ENCODE measurements at regions not wholly inside any gene's neighbourhood (a gene's known extent, or its start where the extent isn't known, plus 50 kb on each side); places are given as distances from the start of the nearest gene placed in this dataset.
"Not testable (repeated sequence)": the region's sequence is repeated elsewhere in the genome, so short reads cannot be mapped to it uniquely, and the experiment has no call there.

GRCh38 chr5:71802673-71803072, 83.6 kb downstream of the CARTPT start:
- no peak overlapping the region for H3K9ac ChIP-seq (ENCODE audit: low read length)
- no peaks in the 10 kb centered on the region for H3K36me3 ChIP-seq (ENCODE audit: control insufficient read depth, insufficient read depth, low read length)
- H3K4me1 ChIP-seq (ENCODE audit: control insufficient read depth, insufficient read depth, low read length): no peaks in the 10 kb centered on the region
- H3K27ac ChIP-seq (ENCODE audit: low read depth, low read length): no peak overlapping the region
- H3K4me3 ChIP-seq (ENCODE audit: low read length): no peak overlapping the region
- H3K27me3 ChIP-seq (ENCODE audit: control insufficient read depth, insufficient read depth, low read length): no peaks in the 10 kb centered on the region

GRCh38 chr5:71806711-71807110, 87.6 kb downstream of the CARTPT start:
- no peak overlapping the region for H3K9ac ChIP-seq (ENCODE audit: low read length)
- no peaks in the 10 kb centered on the region for H3K36me3 ChIP-seq (ENCODE audit: control insufficient read depth, insufficient read depth, low read length)
- no peak overlapping the region for H3K27ac ChIP-seq (ENCODE audit: low read depth, low read length)
- no peak overlapping the region for H3K4me3 ChIP-seq (ENCODE audit: low read length)
- H3K27me3 ChIP-seq (ENCODE audit: control insufficient read depth, insufficient read depth, low read length): no peaks in the 10 kb centered on the region
- no peaks in the 10 kb centered on the region for H3K4me1 ChIP-seq (ENCODE audit: control insufficient read depth, insufficient read depth, low read length)

GRCh38 chr5:71807909-71808308, 88.8 kb downstream of the CARTPT start:
- no peak overlapping the region for H3K27ac ChIP-seq (ENCODE audit: low read depth, low read length)
- no peak overlapping the region for H3K4me3 ChIP-seq (ENCODE audit: low read length)
- no peak overlapping the region for H3K9ac ChIP-seq (ENCODE audit: low read length)
- H3K27me3 ChIP-seq (ENCODE audit: control insufficient read depth, insufficient read depth, low read length): no peaks in the 10 kb centered on the region
- H3K36me3 ChIP-seq (ENCODE audit: control insufficient read depth, insufficient read depth, low read length): no peaks in the 10 kb centered on the region
- no peaks in the 10 kb centered on the region for H3K4me1 ChIP-seq (ENCODE audit: control insufficient read depth, insufficient read depth, low read length)

GRCh38 chr5:71809446-71809845, 90.4 kb downstream of the CARTPT start:
- no peaks in the 10 kb centered on the region for H3K36me3 ChIP-seq (ENCODE audit: control insufficient read depth, insufficient read depth, low read length)
- no peak overlapping the region for H3K27ac ChIP-seq (ENCODE audit: low read depth, low read length)
- no peaks in the 10 kb centered on the region for H3K4me1 ChIP-seq (ENCODE audit: control insufficient read depth, insufficient read depth, low read length)
- no peaks in the 10 kb centered on the region for H3K27me3 ChIP-seq (ENCODE audit: control insufficient read depth, insufficient read depth, low read length)
- H3K9ac ChIP-seq (ENCODE audit: low read length): no peak overlapping the region
- H3K4me3 ChIP-seq (ENCODE audit: low read length): no peak overlapping the region

- Histone ChIP-seq H3K27me3 (ENCODE audit: control insufficient read depth, insufficient read depth, low read length) (no peaks in the 10 kb centered on the region), H3K9ac (ENCODE audit: low read length) (no peak overlapping the region), H3K4me3 (ENCODE audit: low read length) (no peak overlapping the region), H3K4me1 (ENCODE audit: control insufficient read depth, insufficient read depth, low read length) (no peaks in the 10 kb centered on the region), H3K27ac (ENCODE audit: low read depth, low read length) (no peak overlapping the region), H3K36me3 (ENCODE audit: control insufficient read depth, insufficient read depth, low read length) (no peaks in the 10 kb centered on the region)
These were observed 90.9 kb downstream of the CARTPT start for GRCh38 chr5:71810023-71810422.

- H3K27ac ChIP-seq (ENCODE audit: low read depth, low read length): no peak overlapping the region
- no peak overlapping the region for H3K4me3 ChIP-seq (ENCODE audit: low read length)
- no peak overlapping the region for H3K9ac ChIP-seq (ENCODE audit: low read length)
- H3K27me3 ChIP-seq (ENCODE audit: control insufficient read depth, insufficient read depth, low read length): no peaks in the 10 kb centered on the region
- no peaks in the 10 kb centered on the region for H3K36me3 ChIP-seq (ENCODE audit: control insufficient read depth, insufficient read depth, low read length)
- no peaks in the 10 kb centered on the region for H3K4me1 ChIP-seq (ENCODE audit: control insufficient read depth, insufficient read depth, low read length)
These were observed 91.6 kb downstream of the CARTPT start for GRCh38 chr5:71810471-71811195.

GRCh38 chr5:71811779-71812178, 92.7 kb downstream of the CARTPT start:
- H3K27me3 ChIP-seq (ENCODE audit: control insufficient read depth, insufficient read depth, low read length): no peaks in the 10 kb centered on the region
- no peak overlapping the region for H3K27ac ChIP-seq (ENCODE audit: low read depth, low read length)
- H3K36me3 ChIP-seq (ENCODE audit: control insufficient read depth, insufficient read depth, low read length): no peaks in the 10 kb centered on the region
- no peak overlapping the region for H3K9ac ChIP-seq (ENCODE audit: low read length)
- no peaks in the 10 kb centered on the region for H3K4me1 ChIP-seq (ENCODE audit: control insufficient read depth, insufficient read depth, low read length)
- no peak overlapping the region for H3K4me3 ChIP-seq (ENCODE audit: low read length)

- H3K27me3 ChIP-seq (ENCODE audit: control insufficient read depth, insufficient read depth, low read length): no peaks in the 10 kb centered on the region
- no peak overlapping the region for H3K4me3 ChIP-seq (ENCODE audit: low read length)
- no peak overlapping the region for H3K27ac ChIP-seq (ENCODE audit: low read depth, low read length)
- no peaks in the 10 kb centered on the region for H3K4me1 ChIP-seq (ENCODE audit: control insufficient read depth, insufficient read depth, low read length)
- no peaks in the 10 kb centered on the region for H3K36me3 ChIP-seq (ENCODE audit: control insufficient read depth, insufficient read depth, low read length)
- no peak overlapping the region for H3K9ac ChIP-seq (ENCODE audit: low read length)
These were observed 97.2 kb downstream of the CARTPT start for GRCh38 chr5:71816307-71816706.

- no peak overlapping the region for H3K27ac ChIP-seq (ENCODE audit: low read depth, low read length)
- H3K9ac ChIP-seq (ENCODE audit: low read length): no peak overlapping the region
- H3K27me3 ChIP-seq (ENCODE audit: control insufficient read depth, insufficient read depth, low read length): no peaks in the 10 kb centered on the region
- no peak overlapping the region for H3K4me3 ChIP-seq (ENCODE audit: low read length)
- H3K36me3 ChIP-seq (ENCODE audit: control insufficient read depth, insufficient read depth, low read length): no peaks in the 10 kb centered on the region
- H3K4me1 ChIP-seq (ENCODE audit: control insufficient read depth, insufficient read depth, low read length): no peaks in the 10 kb centered on the region
These were observed 98.8 kb downstream of the CARTPT start for GRCh38 chr5:71817891-71818290.

- Histone ChIP-seq H3K36me3 (ENCODE audit: control insufficient read depth, insufficient read depth, low read length) (no peaks in the 10 kb centered on the region), H3K4me3 (ENCODE audit: low read length) (no peak overlapping the region), H3K4me1 (ENCODE audit: control insufficient read depth, insufficient read depth, low read length) (no peaks in the 10 kb centered on the region), H3K27ac (ENCODE audit: low read depth, low read length) (no peak overlapping the region), H3K9ac (ENCODE audit: low read length) (no peak overlapping the region), H3K27me3 (ENCODE audit: control insufficient read depth, insufficient read depth, low read length) (no peaks in the 10 kb centered on the region)
These were observed 102.0 kb downstream of the CARTPT start for GRCh38 chr5:71821029-71821428.

- not testable (repeated sequence) for H3K36me3 ChIP-seq (ENCODE audit: control insufficient read depth, insufficient read depth, low read length); H3K9ac ChIP-seq (ENCODE audit: low read length); H3K4me3 ChIP-seq (ENCODE audit: low read length); H3K27ac ChIP-seq (ENCODE audit: low read depth, low read length); H3K27me3 ChIP-seq (ENCODE audit: control insufficient read depth, insufficient read depth, low read length); H3K4me1 ChIP-seq (ENCODE audit: control insufficient read depth, insufficient read depth, low read length)
These were observed 103.0 kb downstream of the CARTPT start for GRCh38 chr5:71822065-71822464.

- Histone ChIP-seq H3K27ac (ENCODE audit: low read depth, low read length) (no peak overlapping the region), H3K36me3 (ENCODE audit: control insufficient read depth, insufficient read depth, low read length) (no peaks in the 10 kb centered on the region), H3K27me3 (ENCODE audit: control insufficient read depth, insufficient read depth, low read length) (no peaks in the 10 kb centered on the region), H3K4me1 (ENCODE audit: control insufficient read depth, insufficient read depth, low read length) (no peaks in the 10 kb centered on the region), H3K4me3 (ENCODE audit: low read length) (no peak overlapping the region), H3K9ac (ENCODE audit: low read length) (no peak overlapping the region)
These were observed 106.9 kb downstream of the CARTPT start for GRCh38 chr5:71825992-71826391.

- Histone ChIP-seq H3K9ac (ENCODE audit: low read length) (no peak overlapping the region), H3K27me3 (ENCODE audit: control insufficient read depth, insufficient read depth, low read length) (no peaks in the 10 kb centered on the region), H3K4me3 (ENCODE audit: low read length) (no peak overlapping the region), H3K27ac (ENCODE audit: low read depth, low read length) (no peak overlapping the region), H3K36me3 (ENCODE audit: control insufficient read depth, insufficient read depth, low read length) (no peaks in the 10 kb centered on the region), H3K4me1 (ENCODE audit: control insufficient read depth, insufficient read depth, low read length) (no peaks in the 10 kb centered on the region)
These were observed 109.4 kb downstream of the CARTPT start for GRCh38 chr5:71828291-71829040.
